Astrocyte of the cerebellum (primary cell): ENCODE measurements at regions not wholly inside any gene's neighbourhood (a gene's known extent, or its start where the extent isn't known, plus 50 kb on each side); places are given as distances from the start of the nearest gene placed in this dataset.
"Not testable (repeated sequence)": the region's sequence is repeated elsewhere in the genome, so short reads cannot be mapped to it uniquely, and the experiment has no call there.

Experiments
- DNase-seq: peaks from one replicate; pipeline ENCODE4 v3.0.0-alpha.2; 2011; ENCODE audit warnings: low read depth
- H3K4me3 ChIP-seq: 2 replicates; pipeline ENCODE4 v1.5.1; 2011; ENCODE audit warnings: mild to moderate bottlenecking, low read depth, low read length, moderate library complexity
- CTCF ChIP-seq: IDR thresholded peaks from 2 replicates; pipeline ENCODE4 v1.5.1; 2012; ENCODE audit warnings: low read length, low read depth, moderate library complexity, mild to moderate bottlenecking; ENCODE audit errors: missing control alignments
- in situ Hi-C: cut with HindIII; loops from 2 replicates; pipeline ENCODE4 v1.10.0; 2017; ENCODE audit warnings: low sequenced_read_pairs

GRCh38 chr20:55439070-55439469 lies 566.2 kb downstream of the CBLN4 start:
- no peak for DNase-seq
- TF ChIP-seq CTCF = no peak
- in situ Hi-C loops = no loop called here
- no peak overlapping the region for H3K4me3 ChIP-seq

- no peak overlapping the region for H3K4me3 ChIP-seq
- no peak for DNase-seq
- TF ChIP-seq CTCF = no peak
- in situ Hi-C loops = no loop called here
These were observed 567.4 kb downstream of the CBLN4 start for GRCh38 chr20:55437798-55438415.

GRCh38 chr20:55424968-55425367 lies 580.4 kb downstream of the CBLN4 start:
- H3K4me3 ChIP-seq = no peak overlapping the region
- no peak for DNase-seq
- in situ Hi-C loops = no loop called here
- no peak for TF ChIP-seq CTCF

- TF ChIP-seq CTCF = no peak
- DNase-seq = no peak
- H3K4me3 ChIP-seq = no peak overlapping the region
- in situ Hi-C loops = no loop called here
These were observed 580.8 kb downstream of the CBLN4 start for GRCh38 chr20:55424476-55424875.

GRCh38 chr20:55417836-55418235 lies 587.5 kb downstream of the CBLN4 start:
- no peak overlapping the region for H3K4me3 ChIP-seq
- DNase-seq = no peak
- in situ Hi-C loops = no loop called here
- TF ChIP-seq CTCF = no peak

GRCh38 chr20:55415567-55416142 lies 589.7 kb downstream of the CBLN4 start:
- no peak for TF ChIP-seq CTCF
- DNase-seq = no peak
- H3K4me3 ChIP-seq = no peak overlapping the region
- in situ Hi-C loops = no loop called here

GRCh38 chr20:55412508-55412907 lies 592.8 kb downstream of the CBLN4 start:
- in situ Hi-C loops, H3K4me3 ChIP-seq, DNase-seq: not testable (repeated sequence)
